Astrocyte (in vitro differentiated cells and primary cell): ENCODE measurements at regions not wholly inside any gene's neighbourhood (a gene's known extent, or its start where the extent isn't known, plus 50 kb on each side); places are given as distances from the start of the nearest gene placed in this dataset.

Experiments used
- DNase-seq: peaks from one replicate; pipeline ENCODE4 v3.0.0-alpha.2; 2010; ENCODE audit warnings: low read depth
- FAIRE-seq: peaks from 2 replicates; lab custom pipeline; 2011; peaks lifted over from hg19 to GRCh38; lab: Jason Lieb, UNC
- H2AFZ ChIP-seq: 2 replicates; pipeline ENCODE4 v1.6.0; 2012; ENCODE audit warnings: low read depth, low read length, inconsistent platforms
- H3K27ac ChIP-seq: 2 replicates; pipeline ENCODE4 v1.5.1; 2011; ENCODE audit warnings: low read depth, low read length, inconsistent platforms
- H3K27me3 ChIP-seq: 2 replicates; pipeline ENCODE4 v1.6.0; 2011; ENCODE audit warnings: low read length, inconsistent platforms; ENCODE audit not compliant: insufficient read depth
- H3K36me3 ChIP-seq: 2 replicates; pipeline ENCODE4 v1.5.1; 2011; ENCODE audit warnings: low read length, inconsistent platforms; ENCODE audit not compliant: insufficient read depth
- H3K4me1 ChIP-seq: 2 replicates; pipeline ENCODE4 v1.5.1; 2011; ENCODE audit warnings: low read length, inconsistent platforms; ENCODE audit not compliant: insufficient read depth
- H3K4me2 ChIP-seq: 2 replicates; pipeline ENCODE4 v1.6.0; 2012; ENCODE audit warnings: low read length, inconsistent platforms
- H3K4me3 ChIP-seq: 2 replicates; pipeline ENCODE4 v1.5.1; 2011; ENCODE audit warnings: low read depth, mild to moderate bottlenecking, low read length, inconsistent platforms; ENCODE audit not compliant: insufficient read depth
- H3K79me2 ChIP-seq: 2 replicates; pipeline ENCODE4 v1.6.0; 2012; ENCODE audit warnings: mild to moderate bottlenecking, low read length, inconsistent platforms; ENCODE audit not compliant: insufficient read depth
- H3K9ac ChIP-seq: 2 replicates; pipeline ENCODE4 v1.6.0; 2012; ENCODE audit warnings: mild to moderate bottlenecking, low read length, inconsistent platforms
- H3K9me3 ChIP-seq: 2 replicates; pipeline ENCODE4 v1.5.1; 2012; ENCODE audit warnings: low read depth, mild to moderate bottlenecking, low read length, inconsistent platforms; ENCODE audit not compliant: insufficient read depth
- H4K20me1 ChIP-seq: 2 replicates; pipeline ENCODE4 v1.6.0; 2012; ENCODE audit warnings: low read length, inconsistent platforms; ENCODE audit not compliant: insufficient read depth
- H3K27ac Mint-ChIP-seq: one replicate; pipeline ENCODE4 v1.8.0; 2021; ENCODE audit warnings: mild to moderate bottlenecking, mixed read lengths; ENCODE audit not compliant: unreplicated experiment
- H3K27me3 Mint-ChIP-seq: one replicate; pipeline ENCODE4 v1.8.0; 2021; ENCODE audit warnings: low read depth, mixed read lengths; ENCODE audit not compliant: unreplicated experiment
- H3K36me3 Mint-ChIP-seq: one replicate; pipeline ENCODE4 v1.8.0; 2021; ENCODE audit warnings: low read depth, mixed read lengths; ENCODE audit not compliant: unreplicated experiment
- H3K4me1 Mint-ChIP-seq: one replicate; pipeline ENCODE4 v1.8.0; 2021; ENCODE audit warnings: low read depth, mixed read lengths; ENCODE audit not compliant: unreplicated experiment
- H3K4me3 Mint-ChIP-seq: one replicate; pipeline ENCODE4 v1.8.0; 2021; ENCODE audit warnings: mild to moderate bottlenecking, moderate library complexity, mixed read lengths; ENCODE audit not compliant: unreplicated experiment
- H3K9me3 Mint-ChIP-seq: one replicate; pipeline ENCODE4 v1.8.0; 2021; ENCODE audit warnings: mild to moderate bottlenecking, mixed read lengths; ENCODE audit not compliant: unreplicated experiment
- CTCF ChIP-seq: IDR thresholded peaks from 2 replicates; pipeline ENCODE4 v1.5.1; 2011; ENCODE audit warnings: low read depth, mild to moderate bottlenecking, inconsistent platforms, low read length, moderate library complexity; ENCODE audit not compliant: insufficient read depth
- EZH2 ChIP-seq: IDR thresholded peaks from 2 replicates; pipeline ENCODE4 v1.6.1; 2012; ENCODE audit warnings: mild to moderate bottlenecking, low read length, inconsistent platforms; ENCODE audit not compliant: insufficient read depth

GRCh38 chr20:56993020-56993559 is 273.4 kb downstream of the BMP7 start:
- Mint-ChIP-seq H3K36me3 (no peaks in the 10 kb centered on the region), H3K27me3 (peaks cover 23% of the 10 kb centered on the region), H3K9me3 (peaks cover 10% of the 10 kb centered on the region), H3K4me1 (peaks cover 10% of the 10 kb centered on the region), H3K27ac (no peak overlapping the region), H3K4me3 (no peak overlapping the region)
- H4K20me1 ChIP-seq = no peaks in the 10 kb centered on the region
- H3K4me2 ChIP-seq = no peak overlapping the region
- H3K79me2 ChIP-seq = no peaks in the 10 kb centered on the region
- H2AFZ ChIP-seq = no peak overlapping the region
- DNase-seq (no peak), FAIRE-seq (no peak)
- peaks cover 3% of the 10 kb centered on the region for H3K27me3 ChIP-seq
- H3K4me1 ChIP-seq = peaks cover 4% of the 10 kb centered on the region
- H3K4me3 ChIP-seq = no peak overlapping the region
- no peaks in the 10 kb centered on the region for H3K36me3 ChIP-seq
- H3K9me3 ChIP-seq = no peaks in the 10 kb centered on the region
- no peak overlapping the region for H3K9ac ChIP-seq
- no peak overlapping the region for H3K27ac ChIP-seq
- TF ChIP-seq EZH2 (no peak), CTCF (no peak)

GRCh38 chr20:56994006-56994405 is 272.4 kb downstream of the BMP7 start:
- DNase-seq = no peak
- H3K79me2 ChIP-seq = no peaks in the 10 kb centered on the region
- no peak overlapping the region for H3K27ac Mint-ChIP-seq
- no peaks in the 10 kb centered on the region for H3K36me3 Mint-ChIP-seq
- H3K36me3 ChIP-seq = no peaks in the 10 kb centered on the region
- no peak overlapping the region for H3K4me3 Mint-ChIP-seq
- peaks cover 23% of the 10 kb centered on the region for H3K27me3 Mint-ChIP-seq
- H3K9me3 Mint-ChIP-seq = peaks cover 18% of the 10 kb centered on the region
- no peak overlapping the region for H3K4me2 ChIP-seq
- H3K4me3 ChIP-seq = no peak overlapping the region
- H2AFZ ChIP-seq = no peak overlapping the region
- H3K4me1 ChIP-seq = peaks cover 4% of the 10 kb centered on the region
- H4K20me1 ChIP-seq = no peaks in the 10 kb centered on the region
- no peak overlapping the region for H3K27ac ChIP-seq
- TF ChIP-seq CTCF = no peak
- no peak for TF ChIP-seq EZH2
- H3K27me3 ChIP-seq = peaks cover 3% of the 10 kb centered on the region
- FAIRE-seq = no peak
- peaks cover 4% of the 10 kb centered on the region for H3K9me3 ChIP-seq
- H3K9ac ChIP-seq = no peak overlapping the region
- H3K4me1 Mint-ChIP-seq = peaks cover 10% of the 10 kb centered on the region

GRCh38 chr20:56995149-56995548 is 271.3 kb downstream of the BMP7 start:
- FAIRE-seq (no peak), DNase-seq (no peak)
- Histone ChIP-seq H3K27me3 (peaks cover 3% of the 10 kb centered on the region), H3K4me3 (no peak overlapping the region), H3K4me1 (no peaks in the 10 kb centered on the region), H3K9me3 (peaks cover 11% of the 10 kb centered on the region), H2AFZ (no peak overlapping the region), H3K9ac (no peak overlapping the region), H4K20me1 (no peaks in the 10 kb centered on the region), H3K36me3 (no peaks in the 10 kb centered on the region), H3K27ac (no peak overlapping the region), H3K4me2 (no peak overlapping the region), H3K79me2 (no peaks in the 10 kb centered on the region)
- H3K27ac Mint-ChIP-seq = no peak overlapping the region
- H3K4me3 Mint-ChIP-seq = no peak overlapping the region
- H3K4me1 Mint-ChIP-seq = peaks cover 1% of the 10 kb centered on the region
- H3K27me3 Mint-ChIP-seq = peaks cover 23% of the 10 kb centered on the region
- no peaks in the 10 kb centered on the region for H3K36me3 Mint-ChIP-seq
- H3K9me3 Mint-ChIP-seq = peaks cover 26% of the 10 kb centered on the region
- TF ChIP-seq EZH2 (no peak), CTCF (no peak)
